ENCODE measurements at regions not wholly inside any gene's neighbourhood (a gene's known extent, or its start where the extent isn't known, plus 50 kb on each side); places are given as distances from the start of the nearest gene placed in this dataset.
"Not testable (repeated sequence)": the region's sequence is repeated elsewhere in the genome, so short reads cannot be mapped to it uniquely, and the experiment has no call there.

GRCh38 chr21:31514598-31514997, 144.9 kb upstream of the SOD1 start:
- Histone ChIP-seq H3K4me3 (peak overlapping the region; percentile 22), H3K4me1 (peaks cover 18% of the 10 kb centered on the region), H4K20me1 (ENCODE audit: low read depth) (peaks cover 28% of the 10 kb centered on the region), H3K4me2 (peak overlapping the region; percentile 70), H3K79me2 (ENCODE audit: low read depth) (peaks cover 73% of the 10 kb centered on the region), H3K9ac (no peak overlapping the region), H2AFZ (replicated peaks) (peak overlapping the region; percentile 61), H3K9me3 (ENCODE audit: low read depth) (no peaks in the 10 kb centered on the region), H3K27me3 (no peaks in the 10 kb centered on the region), H3F3A (ENCODE audit: low read depth) (peaks cover 12% of the 10 kb centered on the region), H3K36me3 (no peaks in the 10 kb centered on the region), H3K27ac (peak overlapping the region; percentile 55)
- Mint-ChIP-seq H3K36me3 (peaks cover 8% of the 10 kb centered on the region), H3K9me3 (no peaks in the 10 kb centered on the region), H3K27me3 (ENCODE audit: insufficient read depth, low read depth) (no peaks in the 10 kb centered on the region), H3K4me1 (peaks cover 23% of the 10 kb centered on the region), H3K4me3 (peak overlapping the region; percentile 51), H3K27ac (peak overlapping the region; percentile 64)
- DNase-seq (ENCODE audit: low spot score) = peak; percentile 73
- no peak for TF ChIP-seq EZH2phosphoT487 (IDR thresholded peaks at IDR 0.05)
- no peak for TF ChIP-seq CTCF (IDR thresholded peaks at IDR 0.05)
- TF ChIP-seq EZH2 (IDR thresholded peaks at IDR 0.05) = no peak

GRCh38 chr21:31513541-31513940, 146.0 kb upstream of the SOD1 start:
- Mint-ChIP-seq H3K36me3 (peaks cover 10% of the 10 kb centered on the region), H3K4me1 (peaks cover 33% of the 10 kb centered on the region)
- H3K4me2 ChIP-seq; H3K9me3 Mint-ChIP-seq; H3K27me3 ChIP-seq; H3K4me3 ChIP-seq; H2AFZ ChIP-seq (replicated peaks); H3K4me3 Mint-ChIP-seq; H3K27ac ChIP-seq; DNase-seq (ENCODE audit: low spot score); H3K27ac Mint-ChIP-seq; H3K36me3 ChIP-seq; H3K27me3 Mint-ChIP-seq (ENCODE audit: insufficient read depth, low read depth); H3K9me3 ChIP-seq (ENCODE audit: low read depth); H3K9ac ChIP-seq: not testable (repeated sequence)
- H3F3A ChIP-seq (ENCODE audit: low read depth) = peaks cover 12% of the 10 kb centered on the region
- H3K4me1 ChIP-seq = peaks cover 18% of the 10 kb centered on the region
- peaks cover 37% of the 10 kb centered on the region for H4K20me1 ChIP-seq (ENCODE audit: low read depth)
- peaks cover 69% of the 10 kb centered on the region for H3K79me2 ChIP-seq (ENCODE audit: low read depth)

GRCh38 chr21:31511999-31512398, 147.5 kb upstream of the SOD1 start:
- not testable (repeated sequence) for H3K36me3 ChIP-seq; H3K9me3 ChIP-seq (ENCODE audit: low read depth); H3K4me2 ChIP-seq; H3K9me3 Mint-ChIP-seq; H3K27me3 ChIP-seq; H3K27ac Mint-ChIP-seq; DNase-seq (ENCODE audit: low spot score); H3K4me3 Mint-ChIP-seq; H3K27ac ChIP-seq; H3K4me3 ChIP-seq; H3K9ac ChIP-seq; H3K27me3 Mint-ChIP-seq (ENCODE audit: insufficient read depth, low read depth); H2AFZ ChIP-seq (replicated peaks)
- Mint-ChIP-seq H3K36me3 (peaks cover 13% of the 10 kb centered on the region), H3K4me1 (peaks cover 32% of the 10 kb centered on the region)
- Histone ChIP-seq H4K20me1 (ENCODE audit: low read depth) (peaks cover 39% of the 10 kb centered on the region), H3F3A (ENCODE audit: low read depth) (peaks cover 12% of the 10 kb centered on the region), H3K4me1 (peaks cover 18% of the 10 kb centered on the region), H3K79me2 (ENCODE audit: low read depth) (peaks cover 74% of the 10 kb centered on the region)

- no peaks in the 10 kb centered on the region for H3K27me3 Mint-ChIP-seq (ENCODE audit: insufficient read depth, low read depth)
- H3K9me3 ChIP-seq (ENCODE audit: low read depth) = no peaks in the 10 kb centered on the region
Observed at GRCh38 chr21:31511258-31511657, 148.2 kb upstream of the SOD1 start.

More at GRCh38 chr21:31511258-31511657, 148.2 kb upstream of the SOD1 start:
- TF ChIP-seq CTCF (IDR thresholded peaks at IDR 0.05) = no peak
- no peak for TF ChIP-seq EZH2phosphoT487 (IDR thresholded peaks at IDR 0.05)
- no peak for TF ChIP-seq EZH2 (IDR thresholded peaks at IDR 0.05)
- DNase-seq (ENCODE audit: low spot score) = no peak
- Mint-ChIP-seq H3K36me3 (peaks cover 16% of the 10 kb centered on the region), H3K4me3 (no peak overlapping the region), H3K27ac (no peak overlapping the region), H3K4me1 (peaks cover 34% of the 10 kb centered on the region), H3K9me3 (no peaks in the 10 kb centered on the region)
- no peak overlapping the region for H3K4me3 ChIP-seq
- no peak overlapping the region for H3K27ac ChIP-seq
- no peaks in the 10 kb centered on the region for H3K27me3 ChIP-seq
- peaks cover 80% of the 10 kb centered on the region for H3K79me2 ChIP-seq (ENCODE audit: low read depth)
- peaks cover 18% of the 10 kb centered on the region for H3K4me1 ChIP-seq
- H3K4me2 ChIP-seq = no peak overlapping the region
- no peak overlapping the region for H3K9ac ChIP-seq
- peaks cover 12% of the 10 kb centered on the region for H3F3A ChIP-seq (ENCODE audit: low read depth)
- peaks cover 44% of the 10 kb centered on the region for H4K20me1 ChIP-seq (ENCODE audit: low read depth)
- no peak overlapping the region for H2AFZ ChIP-seq (replicated peaks)
- no peaks in the 10 kb centered on the region for H3K36me3 ChIP-seq
